HCT116 (cell line): ENCODE measurements at regions not wholly inside any gene's neighbourhood (a gene's known extent, or its start where the extent isn't known, plus 50 kb on each side); places are given as distances from the start of the nearest gene placed in this dataset.

Experiments used
- ATAC-seq: fragments of 200-7000 bp; cut with Tn5 transposase; 2 replicates; pipeline ENCODE4 v1.9.1; 2020; ENCODE audit warnings: mild to moderate bottlenecking, moderate library complexity
- BruUV-seq: library from RNA; stranded (reverse); fragments of 400-500 nt; replicated peaks from 2 replicates; lab custom pipeline; 2021; lab: Mats Ljungman, UMichigan
- CTCF ChIA-PET: fragments of 300-600 bp; sonication (Branson Sonifier 250); formaldehyde crosslinking; loops from one replicate; lab custom pipeline; 2021; ENCODE audit warnings: antibody characterized with exemption; lab: Charles Lee
- POLR2A ChIA-PET: fragments of 300-600, 350-600 bp; sonication (Branson Sonifier 250); formaldehyde crosslinking; loops from one replicate; lab custom pipeline; 2021; ENCODE audit warnings: antibody characterized with exemption; lab: Charles Lee
- RAD21 ChIA-PET, 2 experiments: fragments of 300-600 bp; sonication (Branson Sonifier 250); formaldehyde crosslinking; loops; one replicate each; lab custom pipeline; 2023; ENCODE audit warnings: low total read pairs in 2 of 2; ENCODE audit not compliant: uncharacterized antibody in 2 of 2, unreplicated experiment in 2 of 2, low non-redundant PET in 1 of 2; lab: Charles Lee
- DNase-seq: peaks from one replicate; pipeline ENCODE4 v3.0.0-alpha.2; 2010; ENCODE audit warnings: low read depth, low spot score
- H2AFZ ChIP-seq: fragments of 200-600 bp; shearing (Covaris generic), sonication (generic); 2 replicates; pipeline ENCODE4 v1.6.1; 2017; ENCODE audit warnings: low read depth, mixed run types, mixed read lengths, antibody characterized with exemption, low read length; ENCODE audit not compliant: poor library complexity, severe bottlenecking
- H3K27ac ChIP-seq: 2 replicates; pipeline ENCODE4 v1.5.1; 2012; ENCODE audit warnings: low read depth, low read length
- H3K27me3 ChIP-seq: fragments of 200-600 bp; sonication (generic); 2 replicates; pipeline ENCODE4 v1.6.1; 2016; ENCODE audit warnings: mixed run types, low read length, mixed read lengths; ENCODE audit not compliant: insufficient read depth
- H3K36me3 ChIP-seq, 2 experiments: fragments of 200-500 bp in 1 of 2; fragments of 200-600 bp in 1 of 2; sonication (Bioruptor generic) in 1 of 2; sonication (generic) in 1 of 2; 2 replicates each; pipeline versions ENCODE4 v1.5.1 to v1.6.1; 2014 to 2016; ENCODE audit warnings: low read length in 2 of 2, inconsistent platforms in 1 of 2, mixed read lengths in 1 of 2, mixed run types in 1 of 2; ENCODE audit not compliant: insufficient read depth in 2 of 2, control insufficient read depth in 1 of 2
- H3K4me1 ChIP-seq, 2 experiments: fragments of 200-600 bp in 1 of 2; sonication (generic) in 1 of 2; 2 replicates each; pipeline versions ENCODE4 v1.5.1 to v1.6.1; 2012 to 2017; ENCODE audit warnings: low read length in 2 of 2, inconsistent platforms in 1 of 2, mild to moderate bottlenecking in 1 of 2, mixed read lengths in 1 of 2, mixed run types in 1 of 2, moderate library complexity in 1 of 2; ENCODE audit not compliant: insufficient read depth in 2 of 2, control insufficient read depth in 1 of 2
- H3K4me2 ChIP-seq: fragments of 200-600 bp; sonication (generic); 2 replicates; pipeline ENCODE4 v1.6.1; 2017; ENCODE audit warnings: mixed run types, low read length, mixed read lengths
- H3K4me3 ChIP-seq, 2 experiments: fragments of 200-600 bp in 1 of 2; sonication (generic) in 1 of 2; replicated peaks in 1 of 2; 2 replicates each; pipeline ENCODE4 v1.5.1; 2011 to 2016; ENCODE audit warnings: low read length in 2 of 2, control low read depth in 1 of 2, low read depth in 1 of 2, mild to moderate bottlenecking in 1 of 2, mixed read lengths in 1 of 2, mixed run types in 1 of 2
- H3K79me2 ChIP-seq: fragments of 200-600 bp; sonication (generic); 2 replicates; pipeline ENCODE4 v1.6.1; 2017; ENCODE audit warnings: mild to moderate bottlenecking, mixed run types, low read length, moderate library complexity, mixed read lengths; ENCODE audit not compliant: insufficient read depth
- H3K9ac ChIP-seq: fragments of 200-600 bp; sonication (generic); 2 replicates; pipeline ENCODE4 v1.6.1; 2016; ENCODE audit warnings: low read length, mixed read lengths
- H3K9me2 ChIP-seq: fragments of 200-600 bp; sonication (generic), shearing (Covaris generic); 2 replicates; pipeline ENCODE4 v1.6.1; 2017; ENCODE audit warnings: mixed run types, mild to moderate bottlenecking, moderate library complexity; ENCODE audit not compliant: insufficient read depth
- H3K9me3 ChIP-seq, 2 experiments: fragments of 200-500 bp in 1 of 2; fragments of 200-600 bp in 1 of 2; sonication (Bioruptor generic) in 1 of 2; sonication (generic) in 1 of 2; 2 replicates each; pipeline ENCODE4 v1.6.1; 2014 to 2017; ENCODE audit warnings: low read length in 2 of 2, mixed read lengths in 2 of 2, inconsistent platforms in 1 of 2, low read depth in 1 of 2, mild to moderate bottlenecking in 1 of 2, mixed run types in 1 of 2, moderate library complexity in 1 of 2; ENCODE audit not compliant: control insufficient read depth in 1 of 2, insufficient read depth in 1 of 2
- H4K20me1 ChIP-seq: fragments of 200-600 bp; sonication (generic), shearing (Covaris generic); 2 replicates; pipeline ENCODE4 v1.6.1; 2017; ENCODE audit warnings: mixed run types, mild to moderate bottlenecking, moderate library complexity; ENCODE audit not compliant: insufficient read depth
- CBX3 ChIP-seq: IDR thresholded peaks from 2 replicates; pipeline ENCODE4 v1.6.1; 2012; ENCODE audit warnings: low read depth
- EGR1 ChIP-seq: IDR thresholded peaks from 2 replicates; pipeline ENCODE4 v1.6.1; 2012; ENCODE audit warnings: low read depth
- EZH2phosphoT487 ChIP-seq: fragments of 200-600 bp; IDR thresholded peaks from 2 replicates; pipeline ENCODE4 v1.6.1; 2018; ENCODE audit warnings: antibody characterized with exemption, borderline replicate concordance
- FOSL1 ChIP-seq: IDR thresholded peaks from 2 replicates; pipeline ENCODE4 v1.6.1; 2012; ENCODE audit warnings: low read depth
- JUND ChIP-seq: IDR thresholded peaks from 2 replicates; pipeline ENCODE4 v1.6.1; 2012
- POLR2AphosphoS5 ChIP-seq: IDR thresholded peaks from 2 replicates; pipeline ENCODE4 v1.6.1; 2011; ENCODE audit warnings: mild to moderate bottlenecking, low read depth, low read length, moderate library complexity
- RAD21 ChIP-seq: IDR thresholded peaks from 2 replicates; pipeline ENCODE4 v1.6.1; 2012; ENCODE audit warnings: low read depth, mild to moderate bottlenecking
- SIN3A ChIP-seq: IDR thresholded peaks from 2 replicates; pipeline ENCODE4 v1.6.1; 2012; ENCODE audit warnings: low read depth
- SP1 ChIP-seq: IDR thresholded peaks from 2 replicates; pipeline ENCODE4 v1.6.1; 2012; ENCODE audit warnings: low read depth
- SRF ChIP-seq: IDR thresholded peaks from 2 replicates; pipeline ENCODE4 v1.6.1; 2012; ENCODE audit warnings: low read depth
- TCF7L2 ChIP-seq: IDR thresholded peaks from 2 replicates; pipeline ENCODE4 v1.7.0; 2011; ENCODE audit warnings: borderline replicate concordance, inconsistent platforms; ENCODE audit not compliant: insufficient read depth, insufficient read length; ENCODE audit errors: extremely low read depth
- YY1 ChIP-seq: IDR thresholded peaks from 2 replicates; pipeline ENCODE4 v1.6.1; 2011; ENCODE audit warnings: low read length, low read depth, moderate library complexity, mild to moderate bottlenecking; ENCODE audit not compliant: insufficient replicate concordance; ENCODE audit errors: extremely low read depth
- ZFX ChIP-seq: fragments of 450-650 bp; IDR thresholded peaks from 2 replicates; pipeline ENCODE4 v1.6.1; 2017
- ZNF274 ChIP-seq: fragments of 200-500 bp; sonication (Bioruptor generic); IDR thresholded peaks from 2 replicates; pipeline ENCODE4 v1.6.1; 2014; ENCODE audit warnings: mild to moderate bottlenecking, low read depth, low read length, inconsistent platforms
- intact Hi-C: fragments of 100-400 bp; cut with micrococcal nuclease; formaldehyde crosslinking; loops from 2 replicates; pipeline ENCODE4 v1.10.0; 2022
- TF ChIP-seq, protein P1 (sequence below): IDR thresholded peaks from 2 replicates; pipeline ENCODE4 v1.6.1; 2011; ENCODE audit warnings: mild to moderate bottlenecking, low read length, moderate library complexity; ENCODE audit not compliant: insufficient replicate concordance; ENCODE audit errors: extremely low read depth
- TF ChIP-seq, protein P2 (sequence below), 3 experiments: fragments of 200-600 bp in 1 of 3; sonication (generic) in 1 of 3; IDR thresholded peaks in 2 of 3; conservative IDR thresholded peaks in 1 of 3; 2 replicates each; pipeline ENCODE4 v1.5.1; 2012 to 2017; ENCODE audit warnings: low read depth in 2 of 3, low read length in 2 of 3, antibody characterized with exemption in 1 of 3, borderline replicate concordance in 1 of 3, control low read depth in 1 of 3, mild to moderate bottlenecking in 1 of 3, mixed read lengths in 1 of 3, mixed run types in 1 of 3, moderate library complexity in 1 of 3; ENCODE audit not compliant: insufficient read depth in 1 of 3
- TF ChIP-seq, protein P3 (sequence below): IDR thresholded peaks from 2 replicates; pipeline ENCODE4 v1.6.1; 2012; ENCODE audit warnings: low read depth

DNA sequence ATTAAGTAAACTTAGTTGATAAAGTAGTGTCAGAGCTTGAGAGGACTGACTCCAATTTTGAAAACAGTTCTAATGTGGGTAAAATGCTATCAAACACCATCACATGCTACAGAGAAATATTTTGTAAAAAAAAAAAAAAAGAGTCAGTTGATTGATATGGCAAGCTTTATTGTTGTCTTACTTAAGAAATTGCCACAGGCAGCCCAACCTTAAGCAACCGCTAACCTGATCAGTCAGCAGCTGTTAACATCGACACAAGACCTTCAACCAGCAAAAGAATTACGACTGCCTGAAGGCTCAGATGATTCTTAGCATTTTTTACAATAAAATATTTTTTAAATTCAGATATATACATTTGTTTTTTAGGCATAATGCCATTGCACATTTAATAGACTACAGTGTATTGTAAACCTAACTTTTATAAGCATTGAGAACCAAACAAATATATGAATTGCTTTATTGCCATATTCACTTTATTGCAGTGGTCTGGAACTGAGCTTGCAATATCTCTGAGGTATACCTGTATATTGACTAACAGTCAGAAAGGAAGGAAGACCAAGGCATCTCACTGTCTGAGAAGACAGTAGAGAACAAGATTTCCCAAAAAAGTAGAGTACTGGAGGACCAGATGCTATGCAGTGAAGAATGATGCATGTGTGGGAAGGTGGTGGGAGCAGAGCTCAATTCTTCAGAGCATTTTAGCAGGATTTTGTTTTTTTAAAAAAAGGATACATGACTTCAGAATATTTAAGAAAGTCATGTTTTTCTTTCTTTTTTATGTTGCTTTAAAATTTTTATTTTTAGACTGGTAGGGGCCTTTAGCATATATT, 973.8 kb upstream of the GYPC start:
- TF ChIP-seq, protein P1, sequence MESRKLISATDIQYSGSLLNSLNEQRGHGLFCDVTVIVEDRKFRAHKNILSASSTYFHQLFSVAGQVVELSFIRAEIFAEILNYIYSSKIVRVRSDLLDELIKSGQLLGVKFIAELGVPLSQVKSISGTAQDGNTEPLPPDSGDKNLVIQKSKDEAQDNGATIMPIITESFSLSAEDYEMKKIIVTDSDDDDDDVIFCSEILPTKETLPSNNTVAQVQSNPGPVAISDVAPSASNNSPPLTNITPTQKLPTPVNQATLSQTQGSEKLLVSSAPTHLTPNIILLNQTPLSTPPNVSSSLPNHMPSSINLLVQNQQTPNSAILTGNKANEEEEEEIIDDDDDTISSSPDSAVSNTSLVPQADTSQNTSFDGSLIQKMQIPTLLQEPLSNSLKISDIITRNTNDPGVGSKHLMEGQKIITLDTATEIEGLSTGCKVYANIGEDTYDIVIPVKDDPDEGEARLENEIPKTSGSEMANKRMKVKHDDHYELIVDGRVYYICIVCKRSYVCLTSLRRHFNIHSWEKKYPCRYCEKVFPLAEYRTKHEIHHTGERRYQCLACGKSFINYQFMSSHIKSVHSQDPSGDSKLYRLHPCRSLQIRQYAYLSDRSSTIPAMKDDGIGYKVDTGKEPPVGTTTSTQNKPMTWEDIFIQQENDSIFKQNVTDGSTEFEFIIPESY = no peak
- TF ChIP-seq RAD21 (no peak), ZNF274 (no peak), SP1 (no peak), EGR1 (no peak), SIN3A (no peak), YY1 (no peak), SRF (no peak), EZH2phosphoT487 (no peak), FOSL1 (no peak), POLR2AphosphoS5 (no peak), JUND (no peak), CBX3 (no peak), ZFX (no peak), TCF7L2 (no peak)
- TF ChIP-seq, protein P2, sequence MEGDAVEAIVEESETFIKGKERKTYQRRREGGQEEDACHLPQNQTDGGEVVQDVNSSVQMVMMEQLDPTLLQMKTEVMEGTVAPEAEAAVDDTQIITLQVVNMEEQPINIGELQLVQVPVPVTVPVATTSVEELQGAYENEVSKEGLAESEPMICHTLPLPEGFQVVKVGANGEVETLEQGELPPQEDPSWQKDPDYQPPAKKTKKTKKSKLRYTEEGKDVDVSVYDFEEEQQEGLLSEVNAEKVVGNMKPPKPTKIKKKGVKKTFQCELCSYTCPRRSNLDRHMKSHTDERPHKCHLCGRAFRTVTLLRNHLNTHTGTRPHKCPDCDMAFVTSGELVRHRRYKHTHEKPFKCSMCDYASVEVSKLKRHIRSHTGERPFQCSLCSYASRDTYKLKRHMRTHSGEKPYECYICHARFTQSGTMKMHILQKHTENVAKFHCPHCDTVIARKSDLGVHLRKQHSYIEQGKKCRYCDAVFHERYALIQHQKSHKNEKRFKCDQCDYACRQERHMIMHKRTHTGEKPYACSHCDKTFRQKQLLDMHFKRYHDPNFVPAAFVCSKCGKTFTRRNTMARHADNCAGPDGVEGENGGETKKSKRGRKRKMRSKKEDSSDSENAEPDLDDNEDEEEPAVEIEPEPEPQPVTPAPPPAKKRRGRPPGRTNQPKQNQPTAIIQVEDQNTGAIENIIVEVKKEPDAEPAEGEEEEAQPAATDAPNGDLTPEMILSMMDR (IDR thresholded peaks at IDR 0.05 in 2 of 3, conservative IDR thresholded peaks at IDR 0.05 in 1 of 3; ENCODE audit: borderline replicate concordance in 1 of 3, insufficient read depth in 1 of 3, low read depth in 2 of 3, low read length in 2 of 3) = no peak
- TF ChIP-seq, protein P3, sequence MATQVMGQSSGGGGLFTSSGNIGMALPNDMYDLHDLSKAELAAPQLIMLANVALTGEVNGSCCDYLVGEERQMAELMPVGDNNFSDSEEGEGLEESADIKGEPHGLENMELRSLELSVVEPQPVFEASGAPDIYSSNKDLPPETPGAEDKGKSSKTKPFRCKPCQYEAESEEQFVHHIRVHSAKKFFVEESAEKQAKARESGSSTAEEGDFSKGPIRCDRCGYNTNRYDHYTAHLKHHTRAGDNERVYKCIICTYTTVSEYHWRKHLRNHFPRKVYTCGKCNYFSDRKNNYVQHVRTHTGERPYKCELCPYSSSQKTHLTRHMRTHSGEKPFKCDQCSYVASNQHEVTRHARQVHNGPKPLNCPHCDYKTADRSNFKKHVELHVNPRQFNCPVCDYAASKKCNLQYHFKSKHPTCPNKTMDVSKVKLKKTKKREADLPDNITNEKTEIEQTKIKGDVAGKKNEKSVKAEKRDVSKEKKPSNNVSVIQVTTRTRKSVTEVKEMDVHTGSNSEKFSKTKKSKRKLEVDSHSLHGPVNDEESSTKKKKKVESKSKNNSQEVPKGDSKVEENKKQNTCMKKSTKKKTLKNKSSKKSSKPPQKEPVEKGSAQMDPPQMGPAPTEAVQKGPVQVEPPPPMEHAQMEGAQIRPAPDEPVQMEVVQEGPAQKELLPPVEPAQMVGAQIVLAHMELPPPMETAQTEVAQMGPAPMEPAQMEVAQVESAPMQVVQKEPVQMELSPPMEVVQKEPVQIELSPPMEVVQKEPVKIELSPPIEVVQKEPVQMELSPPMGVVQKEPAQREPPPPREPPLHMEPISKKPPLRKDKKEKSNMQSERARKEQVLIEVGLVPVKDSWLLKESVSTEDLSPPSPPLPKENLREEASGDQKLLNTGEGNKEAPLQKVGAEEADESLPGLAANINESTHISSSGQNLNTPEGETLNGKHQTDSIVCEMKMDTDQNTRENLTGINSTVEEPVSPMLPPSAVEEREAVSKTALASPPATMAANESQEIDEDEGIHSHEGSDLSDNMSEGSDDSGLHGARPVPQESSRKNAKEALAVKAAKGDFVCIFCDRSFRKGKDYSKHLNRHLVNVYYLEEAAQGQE = no peak
- ATAC-seq (no peak), DNase-seq (no peak)
- ChIA-PET POLR2A (no interaction called here), RAD21 (no interaction called here), CTCF (no interaction called here)
- H3K79me2 ChIP-seq = no peaks in the 10 kb centered on the region
- H4K20me1 ChIP-seq = no peaks in the 10 kb centered on the region
- H2AFZ ChIP-seq = no peak overlapping the region
- no TSS peak for BruUV-seq
- H3K27ac ChIP-seq = no peak overlapping the region
- H3K9me2 ChIP-seq = no peaks in the 10 kb centered on the region
- H3K36me3 ChIP-seq = no peaks in the 10 kb centered on the region
- H3K9ac ChIP-seq = no peak overlapping the region
- no peaks in the 10 kb centered on the region for H3K27me3 ChIP-seq
- intact Hi-C loops = no loop called here
- H3K4me3 ChIP-seq = no peak overlapping the region
- no peak overlapping the region for H3K4me2 ChIP-seq
- peaks cover 3 to 6% of the 10 kb centered on the region in 2 experiments; a peak in 2 of 4 replicates for H3K9me3 ChIP-seq
- no peaks in the 10 kb centered on the region for H3K4me1 ChIP-seq
